CD4-positive, alpha-beta T cell (primary cell): ENCODE measurements at regions not wholly inside any gene's neighbourhood (a gene's known extent, or its start where the extent isn't known, plus 50 kb on each side); places are given as distances from the start of the nearest gene placed in this dataset.

ENCODE experiments used
- ATAC-seq: fragments of 200-7000 bp; cut with Tn5 transposase; one replicate; pipeline ENCODE4 v1.10.0; 2022; ENCODE audit warnings: mild to moderate bottlenecking; ENCODE audit not compliant: poor library complexity
- CTCF ChIA-PET: fragments of 350-600 bp; sonication (Branson Sonifier 250); formaldehyde crosslinking; loops from one replicate; lab custom pipeline; 2021; ENCODE audit warnings: antibody characterized with exemption, inconsistent platforms; lab: Charles Lee
- POLR2A ChIA-PET: fragments of 350-600 bp; sonication (Branson Sonifier 250); formaldehyde crosslinking; loops from one replicate; lab custom pipeline; 2021; ENCODE audit warnings: antibody characterized with exemption, inconsistent platforms; lab: Charles Lee
- DNase-seq, 14 experiments: peaks; one replicate each; pipeline ENCODE4 v3.0.0-alpha.2; 2013 to 2020; ENCODE audit warnings: mixed read lengths in 2 of 14
- H3K27ac ChIP-seq, 2 donors: one replicate each; pipeline versions ENCODE4 v1.5.1 to v1.7.0; 2013; ENCODE audit warnings: low read length in 2 of 2, low read depth in 1 of 2, mild to moderate bottlenecking in 1 of 2
- H3K27me3 ChIP-seq, 2 experiments: 1 replicate in 1 of 2; 2 replicates in 1 of 2; pipeline versions ENCODE4 v1.6.1 to v1.7.0; 2013; ENCODE audit warnings: low read length in 2 of 2, control low read depth in 1 of 2, mild to moderate bottlenecking in 1 of 2, moderate library complexity in 1 of 2; ENCODE audit not compliant: insufficient read depth in 2 of 2, control insufficient read depth in 1 of 2
- H3K36me3 ChIP-seq: one replicate; pipeline ENCODE4 v1.6.1; 2013; ENCODE audit warnings: low read length, control low read depth; ENCODE audit not compliant: insufficient read depth
- H3K4me1 ChIP-seq: one replicate; pipeline ENCODE4 v1.6.1; 2013; ENCODE audit warnings: low read length, control low read depth; ENCODE audit not compliant: insufficient read depth
- H3K4me3 ChIP-seq: one replicate; pipeline ENCODE4 v1.5.1; 2013; ENCODE audit warnings: mild to moderate bottlenecking, low read length, moderate library complexity
- H3K9me3 ChIP-seq, 2 experiments: 1 replicate in 1 of 2; 2 replicates in 1 of 2; pipeline versions ENCODE4 v1.6.1 to v1.7.0; 2013; ENCODE audit warnings: low read length in 2 of 2, mild to moderate bottlenecking in 2 of 2, control low read depth in 1 of 2, moderate library complexity in 1 of 2; ENCODE audit not compliant: control insufficient read depth in 1 of 2, insufficient read depth in 1 of 2
- H3K27ac Mint-ChIP-seq: one replicate; pipeline ENCODE4 v1.8.0; 2020; ENCODE audit warnings: mixed read lengths
- H3K27me3 Mint-ChIP-seq: one replicate; pipeline ENCODE4 v1.8.0; 2021; ENCODE audit warnings: mixed read lengths
- H3K36me3 Mint-ChIP-seq: one replicate; pipeline ENCODE4 v1.8.0; 2021; ENCODE audit warnings: low read depth, mixed read lengths
- H3K4me1 Mint-ChIP-seq: one replicate; pipeline ENCODE4 v1.8.0; 2021; ENCODE audit warnings: low read depth, mixed read lengths
- H3K4me3 Mint-ChIP-seq: one replicate; pipeline ENCODE4 v1.8.0; 2020; ENCODE audit warnings: mild to moderate bottlenecking, mixed read lengths
- H3K9me3 Mint-ChIP-seq: one replicate; pipeline ENCODE4 v1.8.0; 2020; ENCODE audit warnings: mixed read lengths
- intact Hi-C, 2 experiments: fragments of 100-400 bp; cut with DNase I in 1 of 2; cut with micrococcal nuclease in 1 of 2; formaldehyde crosslinking; loops; one replicate each; pipeline versions ENCODE4 v1.15.1 to v1.9.0; 2023 to 2025; cut with DNase I, micrococcal nuclease
- TF ChIP-seq, protein P1 (sequence below): fragments of 200-600 bp; IDR thresholded peaks from one replicate; pipeline ENCODE4 v1.8.0; 2022; ENCODE audit warnings: antibody characterized with exemption, mild to moderate bottlenecking

DNA sequence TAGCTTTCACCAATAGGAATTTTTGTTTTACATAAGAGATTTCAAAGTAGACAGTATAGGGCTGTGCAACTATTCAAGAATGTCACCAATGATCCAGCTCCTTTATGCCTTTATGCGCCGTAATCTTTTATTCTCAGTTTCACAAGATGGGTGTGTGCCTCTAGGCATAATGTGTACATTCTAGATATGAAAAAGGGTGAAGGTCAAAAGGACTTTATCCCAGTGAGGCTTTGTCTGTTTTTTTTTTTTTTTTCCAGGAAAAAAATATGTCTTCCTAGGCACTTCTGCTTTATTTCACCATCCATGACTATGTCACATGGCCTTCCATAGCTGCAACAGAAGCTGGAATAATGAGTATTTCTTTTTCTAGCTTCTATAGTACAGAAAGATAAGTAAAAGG, 142.3 kb upstream of the IGF1 start:
- Histone ChIP-seq H3K27ac (no peak overlapping the region), H3K36me3 (no peaks in the 10 kb centered on the region), H3K4me3 (no peak overlapping the region), H3K27me3 (no peaks in the 10 kb centered on the region), H3K4me1 (no peaks in the 10 kb centered on the region), H3K9me3 (peaks cover 0 to 5% of the 10 kb centered on the region in 2 experiments)
- H3K4me1 Mint-ChIP-seq, result no peaks in the 10 kb centered on the region
- POLR2A ChIA-PET, result interaction anchor here (0.7 kb wide), 1 partner anchor 353 kb away, joined by 3 read pairs; no protein-coding TSS in a partner anchor
- TF ChIP-seq, protein P1, sequence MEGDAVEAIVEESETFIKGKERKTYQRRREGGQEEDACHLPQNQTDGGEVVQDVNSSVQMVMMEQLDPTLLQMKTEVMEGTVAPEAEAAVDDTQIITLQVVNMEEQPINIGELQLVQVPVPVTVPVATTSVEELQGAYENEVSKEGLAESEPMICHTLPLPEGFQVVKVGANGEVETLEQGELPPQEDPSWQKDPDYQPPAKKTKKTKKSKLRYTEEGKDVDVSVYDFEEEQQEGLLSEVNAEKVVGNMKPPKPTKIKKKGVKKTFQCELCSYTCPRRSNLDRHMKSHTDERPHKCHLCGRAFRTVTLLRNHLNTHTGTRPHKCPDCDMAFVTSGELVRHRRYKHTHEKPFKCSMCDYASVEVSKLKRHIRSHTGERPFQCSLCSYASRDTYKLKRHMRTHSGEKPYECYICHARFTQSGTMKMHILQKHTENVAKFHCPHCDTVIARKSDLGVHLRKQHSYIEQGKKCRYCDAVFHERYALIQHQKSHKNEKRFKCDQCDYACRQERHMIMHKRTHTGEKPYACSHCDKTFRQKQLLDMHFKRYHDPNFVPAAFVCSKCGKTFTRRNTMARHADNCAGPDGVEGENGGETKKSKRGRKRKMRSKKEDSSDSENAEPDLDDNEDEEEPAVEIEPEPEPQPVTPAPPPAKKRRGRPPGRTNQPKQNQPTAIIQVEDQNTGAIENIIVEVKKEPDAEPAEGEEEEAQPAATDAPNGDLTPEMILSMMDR, result no peak
- CTCF ChIA-PET, result no interaction called here
- no peaks in the 10 kb centered on the region for H3K36me3 Mint-ChIP-seq
- intact Hi-C loops, result no loop called here
- ATAC-seq, result no peak
- H3K9me3 Mint-ChIP-seq, result peaks cover 9% of the 10 kb centered on the region
- no peaks in the 10 kb centered on the region for H3K27me3 Mint-ChIP-seq
- no peak overlapping the region for H3K4me3 Mint-ChIP-seq
- no peak for DNase-seq
- H3K27ac Mint-ChIP-seq, result no peak overlapping the region

DNA sequence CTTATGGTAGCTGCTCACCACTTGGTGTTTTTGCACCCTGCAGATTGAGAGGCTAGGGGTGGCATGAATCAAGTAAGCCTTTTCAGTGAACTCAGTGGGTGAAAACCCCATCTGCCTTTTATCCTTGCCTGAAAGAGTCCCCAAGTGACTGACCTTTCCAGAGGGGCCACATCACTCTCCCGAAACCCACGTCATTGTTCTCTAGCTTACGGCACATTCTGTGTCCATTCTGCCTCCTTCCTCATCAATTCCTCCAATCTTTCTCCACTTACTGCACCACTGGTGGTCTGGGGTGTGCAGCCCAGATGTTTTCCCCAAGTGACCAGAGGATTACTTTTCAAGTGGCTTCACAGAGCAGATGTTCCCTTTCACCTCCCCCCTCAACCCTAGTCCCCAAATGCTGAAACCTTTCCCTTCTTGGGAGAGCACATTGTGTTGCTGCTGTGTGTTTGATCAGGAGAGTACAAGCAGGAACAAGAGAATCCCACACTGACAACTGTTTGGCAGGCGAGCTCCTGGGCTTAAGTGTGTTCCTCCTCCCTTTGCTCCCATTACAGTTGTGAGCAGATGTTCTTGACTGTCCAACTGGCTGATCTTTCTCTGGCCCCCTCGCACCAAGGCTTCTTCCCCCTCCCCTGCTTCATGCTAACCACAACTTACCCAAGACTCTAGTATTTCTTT, 138.0 kb upstream of the IGF1 start:
- ATAC-seq, result no peak
- intact Hi-C loops, result no loop called here
- no peaks in the 10 kb centered on the region for H3K4me1 ChIP-seq
- ChIA-PET CTCF (no interaction called here), POLR2A (no interaction called here)
- no peak overlapping the region for H3K4me3 ChIP-seq
- Mint-ChIP-seq H3K27me3 (no peaks in the 10 kb centered on the region), H3K4me1 (no peaks in the 10 kb centered on the region), H3K36me3 (no peaks in the 10 kb centered on the region), H3K27ac (no peak overlapping the region), H3K4me3 (no peak overlapping the region), H3K9me3 (peaks cover 2% of the 10 kb centered on the region)
- H3K27me3 ChIP-seq, result no peaks in the 10 kb centered on the region
- TF ChIP-seq, protein P1, result no peak
- no peaks in the 10 kb centered on the region for H3K36me3 ChIP-seq
- no peaks in the 10 kb centered on the region for H3K9me3 ChIP-seq
- H3K27ac ChIP-seq, result no peak overlapping the region
- no peak for DNase-seq

DNA sequence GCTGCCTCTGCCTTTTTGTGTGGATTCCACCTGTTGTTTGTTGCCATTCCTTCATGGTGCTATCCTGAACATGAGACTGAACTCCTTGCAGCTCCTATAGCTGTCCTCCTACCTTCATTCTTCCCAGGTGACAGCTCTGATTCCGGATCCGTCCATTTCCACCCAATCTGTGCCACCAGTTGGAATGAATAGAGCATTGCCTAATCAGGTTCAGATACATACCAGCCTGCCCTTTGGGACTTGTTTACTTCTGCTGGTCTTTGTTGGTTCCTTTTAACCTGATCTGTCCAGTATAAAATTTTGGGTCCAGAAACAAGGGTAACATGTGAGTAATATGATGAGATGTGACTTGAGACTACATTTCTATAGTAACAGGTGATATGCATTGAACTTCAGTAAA, 136.3 kb upstream of the IGF1 start:
- no peaks in the 10 kb centered on the region for H3K4me1 Mint-ChIP-seq
- H3K36me3 Mint-ChIP-seq, result no peaks in the 10 kb centered on the region
- no peak overlapping the region for H3K27ac Mint-ChIP-seq
- Histone ChIP-seq H3K36me3 (no peaks in the 10 kb centered on the region), H3K27me3 (no peaks in the 10 kb centered on the region), H3K4me1 (no peaks in the 10 kb centered on the region), H3K4me3 (no peak overlapping the region), H3K9me3 (no peaks in the 10 kb centered on the region), H3K27ac (no peak overlapping the region)
- ATAC-seq, result no peak
- ChIA-PET CTCF (no interaction called here), POLR2A (no interaction called here)
- TF ChIP-seq, protein P1, result no peak
- intact Hi-C loops, result no loop called here
- no peaks in the 10 kb centered on the region for H3K27me3 Mint-ChIP-seq
- no peak overlapping the region for H3K4me3 Mint-ChIP-seq
- DNase-seq, result no peak
- peaks cover 2% of the 10 kb centered on the region for H3K9me3 Mint-ChIP-seq
